NCI-H2107 treated with DMSO at 0.1 percent for 48 hours (cell line): ENCODE measurements at regions not wholly inside any gene's neighbourhood (a gene's known extent, or its start where the extent isn't known, plus 50 kb on each side); places are given as distances from the start of the nearest gene placed in this dataset.
A peak's percentile ranks its signal among the peaks of the same experiment; 100 is the strongest.

Source experiments
- DNase-seq: peaks from one replicate; lab custom pipeline; 2025; ENCODE audit not compliant: unreplicated experiment; lab: John Stamatoyannopoulos, UW

GRCh38 chr1:67991546-67991945, 58.9 kb downstream of the DIRAS3 start:
- no peak for DNase-seq

GRCh38 chr1:67988066-67988465, 62.4 kb downstream of the DIRAS3 start:
- no peak for DNase-seq

- DNase-seq, result no peak
These were observed 63.2 kb downstream of the DIRAS3 start for GRCh38 chr1:67987046-67987799.

GRCh38 chr1:67983867-67984266, 66.6 kb downstream of the DIRAS3 start:
- no peak for DNase-seq

GRCh38 chr1:67980028-67980427, 70.4 kb downstream of the DIRAS3 start:
- no peak for DNase-seq

- DNase-seq, result no peak
These were observed 70.9 kb downstream of the DIRAS3 start for GRCh38 chr1:67979532-67979931.

DNA sequence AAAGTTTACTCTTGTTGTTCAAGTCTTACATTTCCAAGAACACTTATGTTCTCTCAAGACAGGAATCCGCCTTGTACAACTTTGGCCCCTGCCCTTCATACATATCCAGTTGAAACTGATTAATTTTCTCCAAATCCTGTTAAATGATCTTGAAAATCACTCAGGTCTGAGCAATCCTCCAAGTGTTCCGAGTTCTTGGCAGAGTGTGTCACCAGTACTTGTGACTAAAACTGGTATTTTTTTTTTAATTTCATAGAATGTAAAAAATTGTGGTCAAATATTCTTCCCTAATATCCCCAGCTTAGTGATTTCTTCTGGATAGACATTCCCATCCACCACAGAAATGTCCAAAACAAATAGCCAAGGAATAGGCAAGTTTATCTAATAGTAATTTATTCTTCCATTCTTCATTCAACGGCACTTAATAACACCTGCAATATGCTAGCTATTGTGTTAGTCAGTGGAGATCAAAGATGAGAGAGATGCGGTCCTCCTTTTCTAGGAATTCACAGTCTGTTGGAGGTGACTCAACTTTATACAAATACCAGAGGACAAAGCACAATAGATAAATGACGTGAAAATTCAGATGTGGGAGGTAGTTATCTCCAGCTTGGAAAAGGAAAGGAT, 71.4 kb downstream of the DIRAS3 start:
- DNase-seq, result no peak

DNA sequence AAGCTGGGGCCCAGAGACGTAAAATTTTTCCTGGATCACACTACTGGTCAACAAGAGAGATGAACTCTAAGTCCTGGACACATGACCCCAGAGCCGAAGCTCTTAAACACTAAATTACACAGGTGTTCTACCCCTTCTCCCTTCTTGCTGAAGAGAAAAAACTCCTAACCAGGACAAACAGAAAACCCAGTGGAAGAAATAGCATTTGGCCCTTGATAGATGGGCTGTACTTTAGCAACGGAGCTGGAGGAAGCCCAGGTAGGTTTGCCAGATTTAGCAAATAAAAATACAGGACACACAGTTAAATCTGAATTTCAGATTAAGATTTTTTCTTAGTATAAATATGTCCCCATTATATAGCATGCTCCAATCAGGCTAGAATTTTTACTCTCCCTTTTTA, 72.7 kb downstream of the DIRAS3 start:
- DNase-seq, result no peak

DNA sequence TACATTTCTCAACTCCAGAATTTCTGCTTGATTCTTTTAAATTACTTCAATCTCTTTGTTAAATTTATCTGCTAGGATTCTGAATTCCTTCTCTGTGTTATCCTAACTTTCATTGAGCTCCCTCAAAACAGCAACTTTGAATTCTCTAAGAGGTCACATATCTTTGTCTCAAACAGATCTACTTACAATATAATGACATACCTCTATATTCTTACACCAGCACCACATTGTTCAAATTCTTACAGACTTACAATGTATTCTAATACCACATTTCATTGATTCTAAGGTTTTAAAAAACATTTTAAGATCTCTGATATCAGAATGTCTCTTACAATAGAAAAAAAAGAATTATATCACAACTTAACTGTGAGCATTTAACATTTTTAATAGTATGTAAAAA, 77.4 kb downstream of the DIRAS3 start:
- no peak for DNase-seq

DNA sequence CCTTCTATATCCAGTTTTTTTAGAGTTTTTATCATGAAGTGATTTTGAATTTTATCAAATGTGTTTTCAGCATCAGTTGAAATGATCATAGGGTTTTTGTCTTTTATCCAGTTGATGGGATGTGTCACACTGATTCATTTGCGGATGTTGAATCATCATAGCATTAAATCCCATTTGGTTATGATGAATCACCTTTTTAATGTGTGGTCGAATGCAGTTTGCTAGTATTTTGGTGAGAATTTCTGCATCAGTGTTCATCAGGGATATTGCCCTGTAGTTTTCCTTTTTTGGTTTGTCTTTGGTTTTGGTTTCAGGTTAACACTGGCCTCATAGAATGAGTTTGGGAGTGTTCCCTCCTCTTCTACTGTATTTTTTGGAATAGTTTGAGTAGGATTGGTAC, 80.3 kb downstream of the DIRAS3 start:
- no peak for DNase-seq

DNA sequence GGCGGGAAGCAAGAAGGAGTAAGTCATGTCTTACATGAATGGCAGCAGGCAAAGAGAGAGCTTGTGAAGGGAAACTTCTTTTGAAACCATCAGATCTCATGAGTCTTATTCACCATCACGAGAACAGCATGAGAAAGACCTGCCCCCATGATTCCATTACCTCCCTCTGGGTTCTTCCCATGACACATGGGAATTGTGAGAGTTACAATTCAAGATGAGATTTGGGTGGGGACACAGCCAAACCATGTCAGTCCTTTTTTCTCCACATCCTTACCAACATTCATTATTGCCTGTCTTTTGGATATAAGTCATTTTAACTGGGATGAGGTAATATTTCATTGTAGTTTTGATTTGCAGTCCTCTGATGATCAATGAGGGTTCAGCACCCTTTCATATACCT, 81.0 kb downstream of the DIRAS3 start:
- DNase-seq, result no peak

DNA sequence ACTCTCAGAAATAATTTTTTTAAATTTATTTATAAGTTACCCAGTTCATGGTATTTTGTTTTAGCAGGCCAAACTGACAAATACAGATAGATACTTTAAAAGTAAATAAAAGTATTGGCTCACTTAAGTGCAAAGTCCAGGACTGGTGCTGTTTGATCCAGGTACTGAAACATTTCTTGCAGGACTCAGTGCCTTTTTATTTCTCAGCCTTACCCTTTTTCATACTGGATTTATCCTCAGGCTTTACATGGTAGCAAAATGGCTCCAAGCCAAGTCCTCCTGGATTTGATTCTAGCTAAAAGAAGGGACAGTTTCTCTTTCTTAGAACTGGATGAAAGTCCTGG, 83.8 kb downstream of the DIRAS3 start:
- no peak for DNase-seq

GRCh38 chr1:67965995-67966665, 84.3 kb downstream of the DIRAS3 start:
- no peak for DNase-seq

GRCh38 chr1:67963263-67963662, 87.2 kb downstream of the DIRAS3 start:
- DNase-seq, result no peak

- no peak for DNase-seq
These were observed 89.7 kb downstream of the DIRAS3 start for GRCh38 chr1:67960766-67961165.

- DNase-seq, result no peak
These were observed 92.0 kb downstream of the DIRAS3 start for GRCh38 chr1:67958472-67958871.

DNA sequence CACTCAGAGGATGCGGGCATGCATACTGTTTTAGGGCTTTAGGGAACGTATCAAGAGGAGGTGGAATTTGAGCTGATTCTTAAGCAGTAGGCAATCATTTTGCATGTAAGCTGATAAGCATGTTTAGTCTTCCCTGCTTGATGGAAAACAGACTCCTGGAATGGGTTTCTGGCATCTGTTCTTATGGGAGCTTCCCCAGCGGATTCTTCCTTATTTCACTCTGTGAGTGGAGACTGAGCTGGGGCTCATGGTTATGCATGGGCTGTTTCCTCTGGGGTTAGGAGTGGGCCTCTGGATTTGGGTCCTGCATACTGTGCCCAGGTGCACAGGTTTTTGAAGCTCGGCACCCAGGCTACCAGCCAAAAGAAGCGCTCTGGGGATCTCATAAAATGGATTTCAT, 93.4 kb downstream of the DIRAS3 start:
- DNase-seq, result no peak

DNA sequence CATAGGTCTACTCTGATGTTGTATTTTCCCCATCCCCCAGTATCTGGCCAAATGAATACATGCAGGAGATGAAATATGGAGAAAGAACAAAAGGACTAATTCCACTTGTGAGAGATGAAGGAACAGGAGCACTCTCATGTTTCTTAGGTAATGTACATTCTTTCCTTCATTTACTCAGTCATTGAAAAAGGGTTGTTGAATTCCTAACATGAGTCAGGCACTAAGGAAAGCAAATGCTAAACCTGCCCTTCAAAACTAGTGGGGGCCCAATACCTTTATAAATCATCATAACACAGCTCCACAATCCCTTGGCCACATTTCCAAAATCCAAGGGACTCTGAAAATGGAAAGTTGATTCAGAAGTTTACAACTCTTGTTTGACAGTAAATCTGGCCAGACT, 94.3 kb downstream of the DIRAS3 start:
- DNase-seq, result no peak

DNA sequence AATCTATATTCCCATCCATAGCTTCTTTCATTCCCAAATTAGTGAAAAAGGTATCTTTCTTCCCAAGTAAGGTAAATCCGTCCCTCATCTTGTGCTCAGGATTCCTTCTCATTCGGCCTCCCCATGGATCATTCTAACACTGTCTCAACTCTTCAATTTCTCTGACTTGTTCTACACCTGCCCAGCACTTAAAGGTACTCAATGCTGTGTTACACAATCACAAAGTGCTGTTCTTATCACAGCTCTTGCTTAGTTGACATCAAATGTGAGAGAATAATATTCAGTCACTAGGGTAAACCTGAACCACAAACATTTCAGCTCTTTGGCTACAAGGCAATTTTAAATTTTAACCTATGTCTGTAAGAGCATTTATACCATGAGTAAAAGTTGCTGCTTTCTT, 94.8 kb downstream of the DIRAS3 start:
- no peak for DNase-seq

- DNase-seq, result no peak
These were observed 97.1 kb downstream of the DIRAS3 start for GRCh38 chr1:67953301-67953700.

- DNase-seq, result peak; percentile 18
These were observed 98.4 kb downstream of the DIRAS3 start for GRCh38 chr1:67952071-67952470.

DNA sequence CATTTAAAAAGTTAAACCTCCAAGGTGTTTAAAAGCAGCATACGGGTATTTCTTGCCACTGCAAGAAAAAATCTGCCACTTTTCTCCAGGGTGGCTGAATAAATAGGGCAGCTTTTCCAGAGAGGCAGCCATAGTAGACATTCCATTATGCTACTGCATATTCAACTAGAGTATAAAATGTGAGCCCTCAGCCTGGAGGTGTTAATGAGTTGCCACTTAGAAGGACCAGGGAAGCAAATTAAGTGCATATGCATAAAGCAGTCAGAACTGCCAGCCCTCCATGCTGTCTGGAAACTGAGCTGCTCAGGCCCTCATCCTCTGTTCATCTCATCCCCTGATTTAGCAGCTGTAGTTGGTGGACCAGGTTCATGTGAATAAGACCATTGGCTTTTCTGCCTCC, 99.4 kb downstream of the DIRAS3 start:
- no peak for DNase-seq
